ENCODE measurements at regions not wholly inside any gene's neighbourhood (a gene's known extent, or its start where the extent isn't known, plus 50 kb on each side); places are given as distances from the start of the nearest gene placed in this dataset.
A peak's percentile ranks its signal among the peaks of the same experiment; 100 is the strongest.

DNA sequence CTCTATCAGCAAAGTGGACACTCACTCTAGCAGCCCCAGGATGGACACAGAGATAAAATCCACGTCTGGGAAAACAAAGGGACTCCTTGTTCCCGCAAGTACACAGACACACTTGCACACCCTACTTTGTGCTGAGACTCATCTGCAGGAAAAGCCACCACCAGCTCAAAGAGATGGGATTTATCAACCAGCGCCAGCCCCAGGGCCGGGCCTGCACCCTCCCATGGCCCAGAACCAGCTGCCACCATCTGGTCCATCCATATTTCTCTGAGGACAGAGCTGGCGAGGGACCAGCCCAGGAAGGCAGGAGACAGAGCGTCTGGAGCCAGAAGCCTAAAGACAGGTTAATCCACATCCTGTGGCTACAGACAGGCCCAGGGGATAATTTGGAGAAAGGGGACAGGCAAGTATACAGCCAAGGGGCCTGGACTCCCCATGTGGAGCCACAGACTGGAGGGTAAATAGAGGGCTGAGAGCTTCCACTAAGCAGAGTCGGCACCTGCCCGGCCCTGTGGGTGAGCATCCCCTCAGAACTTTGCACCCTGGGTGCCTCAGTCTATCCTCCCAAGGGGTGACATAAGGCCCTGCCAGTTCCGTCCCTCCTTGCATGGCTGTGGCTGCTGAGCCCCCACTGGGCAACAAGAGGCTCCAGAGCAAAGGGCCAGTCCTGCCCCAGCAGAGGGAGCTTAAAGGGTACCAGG lies 233.9 kb downstream of the PTPRU start:
- no peak for DNase-seq (ENCODE audit: low read depth)
- H3K4me3 ChIP-seq (ENCODE audit: low read depth, low read length) = no peak overlapping the region
- in situ Hi-C loops (cut with HindIII; ENCODE audit: low sequenced_read_pairs) = no loop called here
- TF ChIP-seq, protein P1, sequence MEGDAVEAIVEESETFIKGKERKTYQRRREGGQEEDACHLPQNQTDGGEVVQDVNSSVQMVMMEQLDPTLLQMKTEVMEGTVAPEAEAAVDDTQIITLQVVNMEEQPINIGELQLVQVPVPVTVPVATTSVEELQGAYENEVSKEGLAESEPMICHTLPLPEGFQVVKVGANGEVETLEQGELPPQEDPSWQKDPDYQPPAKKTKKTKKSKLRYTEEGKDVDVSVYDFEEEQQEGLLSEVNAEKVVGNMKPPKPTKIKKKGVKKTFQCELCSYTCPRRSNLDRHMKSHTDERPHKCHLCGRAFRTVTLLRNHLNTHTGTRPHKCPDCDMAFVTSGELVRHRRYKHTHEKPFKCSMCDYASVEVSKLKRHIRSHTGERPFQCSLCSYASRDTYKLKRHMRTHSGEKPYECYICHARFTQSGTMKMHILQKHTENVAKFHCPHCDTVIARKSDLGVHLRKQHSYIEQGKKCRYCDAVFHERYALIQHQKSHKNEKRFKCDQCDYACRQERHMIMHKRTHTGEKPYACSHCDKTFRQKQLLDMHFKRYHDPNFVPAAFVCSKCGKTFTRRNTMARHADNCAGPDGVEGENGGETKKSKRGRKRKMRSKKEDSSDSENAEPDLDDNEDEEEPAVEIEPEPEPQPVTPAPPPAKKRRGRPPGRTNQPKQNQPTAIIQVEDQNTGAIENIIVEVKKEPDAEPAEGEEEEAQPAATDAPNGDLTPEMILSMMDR (IDR thresholded peaks at IDR 0.05; ENCODE audit: low read depth, low read length, missing control alignments) = no peak

DNA sequence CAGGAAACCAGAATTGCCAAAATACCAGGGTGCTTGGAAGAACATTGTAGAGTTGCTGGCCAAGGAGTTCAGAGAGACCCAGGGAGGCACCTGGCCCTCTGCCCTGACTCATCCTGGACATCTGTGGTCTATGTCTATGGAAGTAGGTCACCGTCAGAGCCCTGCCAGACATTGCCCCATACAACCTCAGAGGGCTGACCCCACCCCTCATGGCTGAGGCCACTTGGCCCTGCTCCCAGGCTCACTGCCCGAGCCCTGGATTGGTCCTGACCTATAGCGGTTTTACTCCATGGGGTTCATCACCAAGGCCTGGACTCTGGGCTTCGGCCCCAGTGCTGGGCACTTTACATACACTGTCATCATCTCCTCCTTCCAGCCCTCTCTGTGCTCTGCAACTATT lies 233.1 kb downstream of the PTPRU start:
- no peak for DNase-seq (ENCODE audit: low read depth)
- in situ Hi-C loops (cut with HindIII; ENCODE audit: low sequenced_read_pairs) = no loop called here
- TF ChIP-seq, protein P1 (IDR thresholded peaks at IDR 0.05; ENCODE audit: low read depth, low read length, missing control alignments) = no peak
- no peak overlapping the region for H3K4me3 ChIP-seq (ENCODE audit: low read depth, low read length)

DNA sequence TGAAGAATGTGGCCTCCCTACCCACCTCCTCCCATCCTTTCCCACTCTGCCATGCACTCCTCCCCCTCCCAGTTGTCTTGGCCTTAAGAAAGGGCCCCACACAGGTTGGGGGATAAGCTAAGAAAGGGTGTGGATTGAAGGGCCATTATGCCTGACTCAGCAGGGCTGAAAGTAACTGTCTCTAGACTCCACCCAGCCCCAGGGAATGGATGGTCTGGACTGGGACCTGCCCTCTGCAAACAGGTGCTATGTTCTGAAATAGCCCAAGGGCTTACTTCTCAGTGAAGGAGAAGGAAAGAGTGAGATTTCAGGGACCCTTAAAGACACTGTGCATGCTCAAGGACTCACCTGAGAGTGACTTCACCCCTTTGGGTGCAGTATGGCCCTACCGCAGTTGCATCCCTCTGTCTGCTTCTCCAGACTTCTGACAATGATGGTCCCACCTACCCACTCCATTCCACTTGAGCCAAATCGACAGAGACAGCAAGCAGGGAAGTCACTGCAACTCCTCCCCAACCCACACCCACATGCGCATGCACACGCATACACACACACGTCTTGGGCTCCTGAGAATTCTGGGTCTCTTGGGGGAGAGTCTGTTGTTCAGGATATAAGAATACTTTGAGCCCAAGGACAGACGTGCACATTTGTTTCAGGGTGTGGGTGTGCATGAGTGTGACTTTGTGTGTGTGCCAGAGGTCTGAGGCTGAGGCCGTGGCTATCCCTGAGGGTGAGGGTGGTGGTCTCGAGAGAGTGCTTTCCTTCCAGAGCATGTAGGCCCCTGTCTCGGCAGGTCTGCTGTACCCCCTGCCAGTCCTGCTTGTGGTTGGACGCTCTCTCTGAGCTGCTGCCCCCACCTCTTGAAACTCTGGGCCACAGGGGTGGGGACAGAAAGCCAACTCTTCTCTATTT lies 231.9 kb downstream of the PTPRU start:
- TF ChIP-seq, protein P1 (IDR thresholded peaks at IDR 0.05; ENCODE audit: low read depth, low read length, missing control alignments) = no peak
- H3K4me3 ChIP-seq (ENCODE audit: low read depth, low read length) = no peak overlapping the region
- no peak for DNase-seq (ENCODE audit: low read depth)
- in situ Hi-C loops (cut with HindIII; ENCODE audit: low sequenced_read_pairs) = no loop called here

DNA sequence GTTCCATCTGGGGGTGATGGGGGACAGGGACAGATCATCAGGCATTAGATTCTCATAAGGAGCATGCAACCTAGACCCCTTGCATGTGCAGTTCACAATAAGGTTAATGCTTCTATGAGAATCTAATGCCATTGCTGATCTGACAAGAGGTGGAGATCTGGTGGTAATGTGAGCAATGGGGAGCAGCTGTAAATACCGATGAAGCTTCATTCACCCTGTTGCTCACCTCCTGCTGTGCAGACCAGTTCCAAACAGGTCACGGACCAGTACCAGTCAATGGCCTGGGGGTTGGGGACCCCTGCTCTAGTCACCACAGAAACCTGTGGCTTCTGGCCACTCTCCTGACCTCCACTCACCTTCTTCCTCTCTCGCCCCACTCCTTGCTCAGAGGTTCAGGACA lies 229.9 kb downstream of the PTPRU start:
- TF ChIP-seq, protein P1 (IDR thresholded peaks at IDR 0.05; ENCODE audit: low read depth, low read length, missing control alignments) = no peak
- no peak for DNase-seq (ENCODE audit: low read depth)
- no peak overlapping the region for H3K4me3 ChIP-seq (ENCODE audit: low read depth, low read length)
- in situ Hi-C loops (cut with HindIII; ENCODE audit: low sequenced_read_pairs) = no loop called here

DNA sequence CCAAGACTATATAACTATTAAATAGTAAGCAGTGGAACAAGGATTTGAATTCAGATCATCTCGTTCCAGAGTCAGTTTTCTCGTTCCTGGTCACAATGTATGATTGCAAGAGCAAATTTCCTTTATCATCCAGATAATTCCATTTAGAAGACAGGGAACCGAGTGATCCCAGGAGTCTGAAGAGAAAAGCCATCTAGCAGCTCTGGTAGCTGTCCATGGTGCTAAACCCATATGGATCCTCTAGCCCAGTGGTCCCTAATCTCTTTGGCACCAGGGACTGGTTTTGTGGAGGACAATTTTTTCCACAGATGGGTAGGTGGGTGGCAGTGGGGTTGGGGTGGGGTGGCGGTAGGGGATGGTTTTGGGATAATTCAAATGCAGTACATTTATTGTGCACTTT lies 229.4 kb downstream of the PTPRU start:
- TF ChIP-seq, protein P1 (IDR thresholded peaks at IDR 0.05; ENCODE audit: low read depth, low read length, missing control alignments) = no peak
- in situ Hi-C loops (cut with HindIII; ENCODE audit: low sequenced_read_pairs) = no loop called here
- peak; percentile 18 for DNase-seq (ENCODE audit: low read depth)
- H3K4me3 ChIP-seq (ENCODE audit: low read depth, low read length) = no peak overlapping the region

DNA sequence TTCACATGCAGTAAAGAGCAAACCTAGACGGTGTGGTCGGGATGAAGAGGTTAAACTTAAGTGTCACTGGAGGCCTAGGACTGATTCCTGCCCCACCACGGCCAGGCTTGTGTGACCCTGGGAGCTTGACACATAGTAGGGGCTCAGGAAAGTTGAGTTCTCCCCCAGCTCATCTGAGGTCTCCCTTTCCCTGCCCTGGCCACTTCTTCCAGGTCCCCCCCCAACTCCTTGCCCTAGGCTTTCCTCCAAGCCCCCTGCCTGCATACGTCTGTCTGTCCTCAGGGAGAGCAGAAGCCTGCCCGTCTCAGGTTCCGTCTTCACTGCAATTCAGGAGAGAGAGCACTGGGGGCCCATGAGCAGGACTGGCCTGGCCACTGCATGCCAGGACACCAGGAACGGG lies 225.8 kb downstream of the PTPRU start:
- in situ Hi-C loops (cut with HindIII; ENCODE audit: low sequenced_read_pairs) = no loop called here
- H3K4me3 ChIP-seq (ENCODE audit: low read depth, low read length) = no peak overlapping the region
- DNase-seq (ENCODE audit: low read depth) = no peak
- TF ChIP-seq, protein P1 (IDR thresholded peaks at IDR 0.05; ENCODE audit: low read depth, low read length, missing control alignments) = no peak
